Central memory CD8-positive, alpha-beta T cell (primary cell): ENCODE measurements at regions not wholly inside any gene's neighbourhood (a gene's known extent, or its start where the extent isn't known, plus 50 kb on each side); places are given as distances from the start of the nearest gene placed in this dataset.

Experiments used
- ATAC-seq: fragments of 150-1000 bp; cut with Tn5 transposase; replicated peaks from 2 replicates; pipeline ENCODE4 v1.10.0; 2022; ENCODE audit warnings: mild to moderate bottlenecking, moderate FRiP score, moderate number of reproducible peaks; ENCODE audit not compliant: poor library complexity, severe bottlenecking; ENCODE audit errors: extremely low read depth
- DNase-seq, 2 donors: peaks; one replicate each; pipeline ENCODE4 v3.0.0; 2021; ENCODE audit warnings: low spot score in 2 of 2
- H3K27ac Mint-ChIP-seq: one replicate; pipeline ENCODE4 v1.8.0; 2022; ENCODE audit warnings: low read depth, mild to moderate bottlenecking, moderate library complexity, mixed read lengths
- H3K27me3 Mint-ChIP-seq: one replicate; pipeline ENCODE4 v1.8.0; 2022; ENCODE audit warnings: mixed read lengths
- H3K36me3 Mint-ChIP-seq: one replicate; pipeline ENCODE4 v1.8.0; 2022; ENCODE audit warnings: mild to moderate bottlenecking, moderate library complexity, mixed read lengths; ENCODE audit not compliant: insufficient read depth
- H3K4me1 Mint-ChIP-seq: one replicate; pipeline ENCODE4 v1.8.0; 2022; ENCODE audit warnings: mixed read lengths
- H3K4me3 Mint-ChIP-seq: one replicate; pipeline ENCODE4 v1.8.0; 2022; ENCODE audit warnings: mild to moderate bottlenecking, moderate library complexity, mixed read lengths
- H3K9me3 Mint-ChIP-seq: one replicate; pipeline ENCODE4 v1.8.0; 2022; ENCODE audit warnings: mixed read lengths

- Mint-ChIP-seq H3K4me3 (no peak overlapping the region), H3K27me3 (no peaks in the 10 kb centered on the region), H3K27ac (no peak overlapping the region), H3K4me1 (no peaks in the 10 kb centered on the region), H3K9me3 (peaks cover 4% of the 10 kb centered on the region), H3K36me3 (no peaks in the 10 kb centered on the region)
- no peak for ATAC-seq
- DNase-seq: no peak
Measured at GRCh38 chr14:53828820-53829219, 127.8 kb downstream of the BMP4 start.

- Mint-ChIP-seq H3K36me3 (no peaks in the 10 kb centered on the region), H3K27ac (no peak overlapping the region), H3K9me3 (no peaks in the 10 kb centered on the region), H3K4me1 (no peaks in the 10 kb centered on the region), H3K27me3 (no peaks in the 10 kb centered on the region), H3K4me3 (no peak overlapping the region)
- DNase-seq (no peak), ATAC-seq (no peak)
Measured at GRCh38 chr14:53824061-53824460, 132.6 kb downstream of the BMP4 start.

DNA sequence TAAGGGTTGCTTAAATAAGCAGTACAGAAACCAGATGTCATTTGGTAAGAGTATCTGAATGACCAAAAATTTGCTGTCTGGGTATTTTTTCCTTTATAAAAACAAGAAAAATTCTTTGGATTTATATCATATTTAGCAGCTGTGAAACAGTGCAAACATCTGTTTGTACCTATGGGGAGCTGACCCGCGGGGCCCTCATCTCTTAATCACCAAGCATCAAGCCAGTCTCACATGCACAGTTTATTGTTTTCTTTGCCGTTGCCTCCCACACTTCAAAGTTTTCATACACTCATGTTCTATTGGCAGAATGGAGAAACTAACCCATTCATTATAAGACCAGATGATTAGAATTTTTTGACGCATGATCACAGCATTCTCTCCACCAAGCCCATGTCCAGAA is 142.2 kb downstream of the BMP4 start:
- Mint-ChIP-seq H3K4me1 (no peaks in the 10 kb centered on the region), H3K4me3 (no peak overlapping the region), H3K27ac (no peak overlapping the region), H3K9me3 (peaks cover 22% of the 10 kb centered on the region), H3K27me3 (no peaks in the 10 kb centered on the region), H3K36me3 (no peaks in the 10 kb centered on the region)
- DNase-seq: no peak
- ATAC-seq: no peak

GRCh38 chr14:53810221-53810620 is 146.4 kb downstream of the BMP4 start:
- Mint-ChIP-seq H3K27me3 (no peaks in the 10 kb centered on the region), H3K4me1 (no peaks in the 10 kb centered on the region), H3K9me3 (peaks cover 22% of the 10 kb centered on the region), H3K4me3 (no peak overlapping the region), H3K27ac (no peak overlapping the region), H3K36me3 (no peaks in the 10 kb centered on the region)
- DNase-seq: no peak
- ATAC-seq: no peak

- Mint-ChIP-seq H3K27ac (no peak overlapping the region), H3K9me3 (peaks cover 22% of the 10 kb centered on the region), H3K4me3 (no peak overlapping the region), H3K4me1 (no peaks in the 10 kb centered on the region), H3K36me3 (no peaks in the 10 kb centered on the region), H3K27me3 (no peaks in the 10 kb centered on the region)
- DNase-seq (no peak), ATAC-seq (no peak)
Measured at GRCh38 chr14:53808042-53808441, 148.6 kb downstream of the BMP4 start.

DNA sequence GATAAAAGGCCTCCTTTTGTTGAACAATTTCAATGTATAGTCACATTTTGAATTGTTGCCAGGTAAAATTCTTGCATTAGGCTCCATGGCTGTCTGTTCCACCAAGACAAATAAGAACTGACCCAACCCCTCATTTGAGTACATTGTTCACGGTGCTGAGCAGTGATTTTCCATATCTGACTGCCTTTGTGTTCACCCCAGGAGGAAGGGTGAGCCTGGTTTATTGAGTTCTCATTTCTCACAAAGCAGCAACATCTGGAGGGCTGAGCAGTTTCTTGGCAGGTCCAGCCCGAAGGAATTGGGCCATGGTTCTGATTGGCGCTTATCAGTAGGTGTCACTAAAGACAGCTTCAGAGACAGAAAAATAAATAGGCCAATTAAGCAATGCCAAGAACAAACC is 149.1 kb downstream of the BMP4 start:
- no peaks in the 10 kb centered on the region for H3K4me1 Mint-ChIP-seq
- H3K27me3 Mint-ChIP-seq: no peaks in the 10 kb centered on the region
- no peak overlapping the region for H3K27ac Mint-ChIP-seq
- no peak for DNase-seq
- H3K4me3 Mint-ChIP-seq: no peak overlapping the region
- H3K36me3 Mint-ChIP-seq: no peaks in the 10 kb centered on the region
- peaks cover 21% of the 10 kb centered on the region for H3K9me3 Mint-ChIP-seq
- no peak for ATAC-seq

DNA sequence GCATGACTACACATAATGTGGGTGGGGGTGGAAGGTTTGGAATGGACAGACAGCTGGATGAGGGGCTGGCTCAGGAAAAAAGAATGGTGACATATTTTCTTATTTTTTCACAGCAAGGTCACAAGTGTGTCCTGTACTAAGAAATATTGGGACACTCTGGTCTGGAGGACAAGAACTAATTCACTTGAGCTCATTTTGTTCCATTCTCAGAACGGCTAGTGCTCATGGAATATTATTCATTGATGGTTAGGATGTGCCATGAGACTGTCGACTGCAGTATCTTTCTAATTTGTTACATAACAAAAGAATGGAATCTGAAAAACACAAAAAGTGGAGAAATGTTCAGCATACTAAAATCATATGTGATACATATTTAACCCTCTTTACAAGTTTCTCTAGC is 149.5 kb downstream of the BMP4 start:
- ATAC-seq (no peak), DNase-seq (no peak)
- Mint-ChIP-seq H3K27me3 (no peaks in the 10 kb centered on the region), H3K9me3 (peaks cover 17% of the 10 kb centered on the region), H3K36me3 (no peaks in the 10 kb centered on the region), H3K4me1 (no peaks in the 10 kb centered on the region), H3K4me3 (no peak overlapping the region), H3K27ac (no peak overlapping the region)

- H3K27me3 Mint-ChIP-seq: no peaks in the 10 kb centered on the region
- peaks cover 18% of the 10 kb centered on the region for H3K9me3 Mint-ChIP-seq
- DNase-seq (no peak), ATAC-seq (no peak)
- no peak overlapping the region for H3K27ac Mint-ChIP-seq
- no peak overlapping the region for H3K4me3 Mint-ChIP-seq
- H3K4me1 Mint-ChIP-seq: no peaks in the 10 kb centered on the region
- no peaks in the 10 kb centered on the region for H3K36me3 Mint-ChIP-seq
Measured at GRCh38 chr14:53796734-53797133, 159.9 kb downstream of the BMP4 start.

DNA sequence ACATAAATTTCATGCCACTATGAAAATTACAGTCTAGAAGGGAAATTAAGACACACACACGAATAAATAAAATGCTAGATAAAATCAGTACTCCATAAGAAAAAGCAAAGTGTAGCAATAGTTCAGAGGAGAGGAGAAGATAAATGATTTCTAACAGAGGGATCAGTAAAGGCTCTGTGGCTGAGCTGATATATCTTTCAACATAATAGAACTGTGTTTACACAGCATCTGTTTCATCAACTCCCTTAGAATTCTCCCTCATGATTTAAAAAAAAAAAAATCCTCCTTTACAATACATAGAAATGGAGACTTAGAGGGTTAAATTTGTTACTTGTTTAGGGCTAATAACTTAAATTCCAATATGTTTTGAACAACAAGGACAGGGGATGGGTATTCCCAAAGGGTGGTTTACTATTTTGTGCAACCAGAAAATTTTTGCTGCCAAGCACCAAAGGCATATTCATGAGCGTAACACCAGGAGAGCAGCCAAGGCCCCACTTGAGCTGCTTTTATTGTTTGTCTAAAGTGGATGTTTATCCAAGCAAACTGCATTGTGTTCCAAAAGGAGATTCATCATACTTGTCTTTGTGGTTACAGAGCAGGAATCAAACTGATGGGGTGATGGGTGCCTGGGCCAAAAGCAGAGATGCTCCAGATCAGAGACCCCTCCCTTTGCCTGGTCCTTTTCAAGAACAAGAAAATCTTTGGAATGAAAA is 162.7 kb downstream of the BMP4 start:
- Mint-ChIP-seq H3K36me3 (no peaks in the 10 kb centered on the region), H3K27ac (no peak overlapping the region), H3K4me1 (no peaks in the 10 kb centered on the region), H3K27me3 (no peaks in the 10 kb centered on the region), H3K9me3 (no peaks in the 10 kb centered on the region), H3K4me3 (no peak overlapping the region)
- ATAC-seq: no peak
- DNase-seq: no peak

DNA sequence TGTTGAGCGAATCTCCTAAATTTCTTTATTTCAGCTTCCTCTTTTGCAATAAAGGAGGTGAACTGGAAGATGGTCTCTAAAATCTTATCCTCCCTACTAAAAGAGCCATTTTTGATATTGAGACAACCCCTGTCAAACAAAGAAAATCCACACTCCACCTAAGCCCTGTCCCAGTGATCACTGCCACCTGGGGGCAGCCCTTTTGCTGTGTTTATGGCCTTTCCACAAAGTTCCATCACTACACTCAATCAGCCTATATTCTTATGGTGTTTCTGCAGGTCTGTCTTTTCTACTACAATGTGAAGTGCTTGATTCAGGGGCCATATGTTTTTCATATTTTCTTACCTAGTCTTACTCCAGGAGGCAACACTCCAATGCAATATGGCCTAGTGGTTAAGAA is 163.7 kb downstream of the BMP4 start:
- H3K4me3 Mint-ChIP-seq: no peak overlapping the region
- H3K27ac Mint-ChIP-seq: no peak overlapping the region
- H3K9me3 Mint-ChIP-seq: no peaks in the 10 kb centered on the region
- H3K27me3 Mint-ChIP-seq: no peaks in the 10 kb centered on the region
- DNase-seq: no peak
- no peaks in the 10 kb centered on the region for H3K36me3 Mint-ChIP-seq
- no peak for ATAC-seq
- H3K4me1 Mint-ChIP-seq: no peaks in the 10 kb centered on the region

DNA sequence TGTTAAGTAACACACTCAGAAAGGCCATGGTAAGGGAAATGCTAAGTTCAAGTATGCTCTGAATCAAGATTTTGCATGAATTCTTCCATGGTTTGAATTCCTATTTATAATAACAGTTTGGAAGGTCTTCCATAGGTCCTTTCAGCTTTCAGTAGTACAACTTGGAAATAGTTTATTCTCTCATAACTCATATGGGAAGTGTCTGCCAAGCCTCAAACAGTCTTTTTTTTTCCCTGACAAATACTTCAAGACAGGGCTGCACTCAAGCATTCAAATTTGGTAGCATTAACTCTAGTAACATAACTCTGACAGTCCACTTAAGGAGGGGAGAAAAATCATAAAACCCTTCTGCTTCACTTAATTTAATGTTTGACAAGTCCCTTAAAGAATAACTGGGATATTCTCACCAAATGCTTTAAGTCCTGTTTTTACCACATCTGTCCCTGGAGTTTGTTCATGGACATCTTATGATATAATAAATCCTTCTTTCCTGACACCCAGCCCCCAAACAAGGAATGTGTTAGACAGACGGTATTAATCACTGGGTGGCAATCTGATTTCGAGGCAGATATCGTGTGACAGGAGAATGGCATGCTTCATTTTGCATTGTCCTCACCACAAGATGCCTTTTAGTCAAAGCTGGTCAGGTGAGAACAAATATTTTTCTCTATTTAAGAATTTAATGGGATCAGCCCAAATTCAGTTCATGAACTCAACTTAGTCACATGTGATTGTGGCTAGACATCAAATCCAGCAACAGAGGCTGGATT is 165.7 kb downstream of the BMP4 start:
- DNase-seq: no peak
- Mint-ChIP-seq H3K9me3 (peaks cover 3% of the 10 kb centered on the region), H3K4me1 (no peaks in the 10 kb centered on the region), H3K4me3 (no peak overlapping the region), H3K27me3 (no peaks in the 10 kb centered on the region), H3K36me3 (no peaks in the 10 kb centered on the region), H3K27ac (no peak overlapping the region)
- no peak for ATAC-seq

DNA sequence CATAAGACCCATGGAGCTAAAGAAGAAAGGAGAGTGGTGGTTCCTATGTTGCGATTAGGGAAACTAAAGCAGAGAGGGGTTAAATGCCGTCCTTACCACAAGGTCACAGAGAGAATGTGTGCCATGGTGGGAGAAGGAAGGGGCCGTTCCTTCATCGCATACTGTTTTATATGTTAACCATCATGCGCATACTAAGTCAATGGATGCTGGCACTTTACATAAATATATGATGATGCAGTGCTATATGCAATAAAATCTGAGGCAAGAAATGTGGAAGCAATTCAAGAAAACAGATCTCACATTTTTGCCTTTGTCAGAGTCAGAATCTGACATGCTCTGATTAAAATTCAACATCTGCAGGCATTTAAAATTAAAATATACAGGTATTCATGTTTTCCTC is 168.1 kb downstream of the BMP4 start:
- Mint-ChIP-seq H3K4me3 (no peak overlapping the region), H3K9me3 (peaks cover 13% of the 10 kb centered on the region), H3K36me3 (no peaks in the 10 kb centered on the region), H3K4me1 (no peaks in the 10 kb centered on the region), H3K27ac (no peak overlapping the region), H3K27me3 (no peaks in the 10 kb centered on the region)
- ATAC-seq: no peak
- no peak for DNase-seq

GRCh38 chr14:53786045-53786444 is 170.6 kb downstream of the BMP4 start:
- Mint-ChIP-seq H3K27me3 (no peaks in the 10 kb centered on the region), H3K4me1 (no peaks in the 10 kb centered on the region), H3K4me3 (no peak overlapping the region), H3K27ac (no peak overlapping the region), H3K36me3 (no peaks in the 10 kb centered on the region), H3K9me3 (peaks cover 14% of the 10 kb centered on the region)
- ATAC-seq (no peak), DNase-seq (no peak)
